Coronary artery (tissue), 2 donors: ENCODE measurements at regions not wholly inside any gene's neighbourhood (a gene's known extent, or its start where the extent isn't known, plus 50 kb on each side); places are given as distances from the start of the nearest gene placed in this dataset.
"Not testable (repeated sequence)": the region's sequence is repeated elsewhere in the genome, so short reads cannot be mapped to it uniquely, and the experiment has no call there.

Experiments
- DNase-seq: peaks from one replicate; pipeline ENCODE4 v3.0.0-alpha.2; 2017; ENCODE audit warnings: low spot score
- H3K27ac ChIP-seq, 2 donors: fragments of 200-600 bp; sonication (generic); one replicate each; pipeline ENCODE4 v1.5.1; 2016 to 2019
- H3K4me3 ChIP-seq: fragments of 200-600 bp; sonication (generic); 2 replicates; pipeline ENCODE4 v1.5.1; 2016; ENCODE audit warnings: mild to moderate bottlenecking, moderate library complexity
- CTCF ChIP-seq: fragments of 200-600 bp; sonication (generic); IDR thresholded peaks from one replicate; pipeline ENCODE4 v1.5.1; 2019; ENCODE audit warnings: antibody characterized with exemption

GRCh38 chr1:188022661-188023060 lies 1193.9 kb downstream of the PLA2G4A start:
- TF ChIP-seq CTCF = no peak
- Histone ChIP-seq H3K4me3 (no peak overlapping the region), H3K27ac (no peak overlapping the region)
- DNase-seq = no peak

DNA sequence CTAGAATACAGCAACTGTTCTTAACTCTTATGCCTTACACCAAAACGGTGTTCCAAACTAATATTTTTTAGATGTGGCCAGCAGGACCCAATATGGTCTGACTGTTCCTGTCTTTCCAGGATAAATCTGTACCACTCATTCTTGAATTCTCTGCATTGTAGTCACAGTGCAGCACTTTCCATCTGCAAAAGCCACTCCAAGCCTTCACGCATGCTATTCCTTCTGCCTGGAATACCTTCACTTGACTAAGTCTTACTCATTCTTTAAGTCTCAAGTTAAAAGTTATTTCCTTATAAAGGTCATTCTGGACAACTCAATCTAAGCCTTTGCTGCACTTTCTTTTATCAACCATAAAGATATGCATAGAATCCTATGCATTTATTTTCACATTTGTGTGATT lies 1194.5 kb downstream of the PLA2G4A start:
- no peak for DNase-seq
- Histone ChIP-seq H3K4me3 (no peak overlapping the region), H3K27ac (no peak overlapping the region)
- TF ChIP-seq CTCF = no peak

DNA sequence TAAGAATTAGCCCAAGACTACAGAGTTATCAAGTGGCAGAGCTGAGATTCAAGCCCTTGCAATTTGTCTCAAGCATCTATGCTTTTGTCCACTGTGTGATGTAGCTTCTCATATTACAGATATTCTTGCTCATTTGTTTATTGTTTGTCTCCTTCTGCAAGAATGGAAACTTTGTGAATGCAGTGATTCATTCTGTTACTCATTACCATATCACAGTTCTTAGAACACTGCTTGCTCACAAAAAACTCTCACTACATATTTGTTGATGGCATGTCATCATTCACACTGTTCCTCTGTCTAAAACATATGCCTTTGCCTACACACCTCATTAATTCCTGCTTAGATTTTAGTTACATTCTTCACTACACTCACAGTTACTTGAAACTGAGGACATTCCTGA lies 1198.9 kb downstream of the PLA2G4A start:
- H3K27ac ChIP-seq = no peak overlapping the region
- TF ChIP-seq CTCF = no peak
- no peak overlapping the region for H3K4me3 ChIP-seq
- no peak for DNase-seq

- H3K4me3 ChIP-seq, DNase-seq: not testable (repeated sequence)
Measured at GRCh38 chr1:188037572-188037971, 1208.8 kb downstream of the PLA2G4A start.

DNA sequence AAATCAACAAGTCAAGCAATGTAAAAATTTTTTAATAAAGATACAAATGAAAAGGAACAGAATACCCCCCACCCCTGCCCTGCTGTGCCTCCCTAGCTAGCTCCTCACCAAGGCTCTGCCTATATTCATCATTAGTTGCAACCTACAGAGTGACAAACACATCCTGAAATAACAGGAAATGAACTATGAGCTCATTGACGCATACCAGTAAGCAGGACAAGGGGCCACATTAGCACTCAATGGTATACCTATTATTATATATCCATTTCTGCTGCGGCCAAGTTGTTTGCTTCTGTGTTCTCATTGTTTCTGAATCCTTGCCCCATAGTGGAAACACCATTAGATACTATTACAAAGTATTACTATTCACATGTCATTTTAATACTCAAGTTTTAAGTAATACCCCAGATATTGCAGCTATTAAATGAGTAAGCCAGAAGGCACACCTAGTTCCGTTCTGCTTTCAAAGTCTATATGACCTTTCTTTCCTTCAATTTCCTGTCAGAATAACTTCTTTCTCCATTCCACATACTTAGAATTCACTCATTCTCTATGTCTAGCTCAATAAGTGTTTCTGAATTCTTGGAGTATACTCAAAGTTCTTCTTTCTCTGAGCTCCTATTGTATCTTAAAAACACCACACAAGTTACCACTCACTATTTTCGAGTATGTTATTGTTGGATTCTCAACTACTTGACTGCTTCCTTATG lies 1214.9 kb downstream of the PLA2G4A start:
- no peak overlapping the region for H3K27ac ChIP-seq
- no peak for TF ChIP-seq CTCF
- H3K4me3 ChIP-seq = no peak overlapping the region
- DNase-seq = no peak

More at GRCh38 chr1:188037572-188037971, 1208.8 kb downstream of the PLA2G4A start:
- not testable (repeated sequence) for H3K27ac ChIP-seq

GRCh38 chr1:188050250-188050649 lies 1221.5 kb downstream of the PLA2G4A start:
- TF ChIP-seq CTCF = no peak
- Histone ChIP-seq H3K4me3 (no peak overlapping the region), H3K27ac (no peak overlapping the region)
- DNase-seq = no peak

DNA sequence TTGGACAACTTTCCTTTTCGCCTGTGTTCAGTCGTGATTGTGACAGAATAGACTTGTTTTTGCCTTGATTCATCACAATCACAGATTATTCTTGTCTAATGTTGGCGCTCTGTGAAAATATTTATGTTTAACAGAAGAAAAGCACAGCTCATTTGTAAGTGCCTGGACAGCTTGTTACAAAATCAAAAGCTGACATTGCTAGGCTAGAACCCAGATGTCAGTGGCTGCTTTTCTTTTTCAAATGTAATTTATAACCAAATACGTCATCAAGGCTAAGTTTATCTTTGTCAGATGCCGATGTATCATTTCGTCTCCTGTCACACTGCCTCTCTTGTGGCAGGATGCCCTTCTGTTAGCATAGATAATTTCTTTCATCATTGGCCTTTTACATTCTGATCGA lies 1227.3 kb downstream of the PLA2G4A start:
- TF ChIP-seq CTCF = no peak
- Histone ChIP-seq H3K27ac (no peak overlapping the region), H3K4me3 (no peak overlapping the region)
- DNase-seq = no peak
